Right lobe of liver (tissue), 4 donors: ENCODE measurements at regions not wholly inside any gene's neighbourhood (a gene's known extent, or its start where the extent isn't known, plus 50 kb on each side); places are given as distances from the start of the nearest gene placed in this dataset.

ENCODE experiments used
- POLR2A ChIP-seq: fragments of 450-650 bp; IDR thresholded peaks from one replicate; pipeline ENCODE4 v1.6.1; 2017; ENCODE audit warnings: antibody characterized with exemption, mild to moderate bottlenecking
- TF ChIP-seq, protein P1 (sequence below), 4 donors: fragments of 200-600 bp in 3 of 4; fragments of 450-650 bp in 1 of 4; IDR thresholded peaks; one replicate each; pipeline versions ENCODE4 v1.5.1 to v1.8.0; 2016 to 2022; ENCODE audit warnings: antibody characterized with exemption in 4 of 4, mild to moderate bottlenecking in 2 of 4
- donor health status: DM: no; HTN: no; CAD: no.
- donor health status: DM: no; HTN: no; CAD: no.
- donor health status: DM: no; HTN: yes; CAD: no.

- TF ChIP-seq, protein P1, sequence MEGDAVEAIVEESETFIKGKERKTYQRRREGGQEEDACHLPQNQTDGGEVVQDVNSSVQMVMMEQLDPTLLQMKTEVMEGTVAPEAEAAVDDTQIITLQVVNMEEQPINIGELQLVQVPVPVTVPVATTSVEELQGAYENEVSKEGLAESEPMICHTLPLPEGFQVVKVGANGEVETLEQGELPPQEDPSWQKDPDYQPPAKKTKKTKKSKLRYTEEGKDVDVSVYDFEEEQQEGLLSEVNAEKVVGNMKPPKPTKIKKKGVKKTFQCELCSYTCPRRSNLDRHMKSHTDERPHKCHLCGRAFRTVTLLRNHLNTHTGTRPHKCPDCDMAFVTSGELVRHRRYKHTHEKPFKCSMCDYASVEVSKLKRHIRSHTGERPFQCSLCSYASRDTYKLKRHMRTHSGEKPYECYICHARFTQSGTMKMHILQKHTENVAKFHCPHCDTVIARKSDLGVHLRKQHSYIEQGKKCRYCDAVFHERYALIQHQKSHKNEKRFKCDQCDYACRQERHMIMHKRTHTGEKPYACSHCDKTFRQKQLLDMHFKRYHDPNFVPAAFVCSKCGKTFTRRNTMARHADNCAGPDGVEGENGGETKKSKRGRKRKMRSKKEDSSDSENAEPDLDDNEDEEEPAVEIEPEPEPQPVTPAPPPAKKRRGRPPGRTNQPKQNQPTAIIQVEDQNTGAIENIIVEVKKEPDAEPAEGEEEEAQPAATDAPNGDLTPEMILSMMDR (IDR thresholded peaks at IDR 0.05): no peak
- TF ChIP-seq POLR2A: no peak
Measured at GRCh38 chr18:60049172-60049571, 149.4 kb downstream of the PMAIP1 start.
